ENCODE measurements at regions not wholly inside any gene's neighbourhood (a gene's known extent, or its start where the extent isn't known, plus 50 kb on each side); places are given as distances from the start of the nearest gene placed in this dataset.

GRCh38 chr3:18049096-18049495, 306.7 kb upstream of the TBC1D5 start:
- no peak for DNase-seq
- H3K4me3 Mint-ChIP-seq = no peak overlapping the region
- no peaks in the 10 kb centered on the region for H3K36me3 Mint-ChIP-seq
- peaks cover 0 to 13% (median 11%) of the 10 kb centered on the region in 3 donors for H3K4me1 Mint-ChIP-seq
- no peak overlapping the region for H3K27ac Mint-ChIP-seq
- H3K27me3 Mint-ChIP-seq = no peaks in the 10 kb centered on the region
- ATAC-seq (ENCODE audit: low read depth in 2 of 2) = no peak
- peaks cover 0 to 2% (median 2%) of the 10 kb centered on the region in 7 donors for H3K9me3 Mint-ChIP-seq

- H3K4me3 Mint-ChIP-seq = peak overlapping the region in 1 of 8 donors; percentile 18
- no peaks in the 10 kb centered on the region for H3K27me3 Mint-ChIP-seq
- DNase-seq (no peak), ATAC-seq (ENCODE audit: low read depth in 2 of 2) (no peak)
- peak overlapping the region in 1 of 6 donors; percentile 84 for H3K27ac Mint-ChIP-seq
- H3K4me1 Mint-ChIP-seq = peaks cover 0 to 13% (median 11%) of the 10 kb centered on the region in 3 donors
- H3K36me3 Mint-ChIP-seq = no peaks in the 10 kb centered on the region
- H3K9me3 Mint-ChIP-seq = no peaks in the 10 kb centered on the region
Observed at GRCh38 chr3:18047052-18047451, 304.6 kb upstream of the TBC1D5 start.

- Mint-ChIP-seq H3K27ac (peak overlapping the region in 2 of 6 donors; percentile 34 to 84), H3K9me3 (no peaks in the 10 kb centered on the region), H3K36me3 (no peaks in the 10 kb centered on the region), H3K4me3 (no peak overlapping the region), H3K4me1 (peaks cover 0 to 13% (median 11%) of the 10 kb centered on the region in 3 donors), H3K27me3 (no peaks in the 10 kb centered on the region)
- no peak for ATAC-seq (ENCODE audit: low read depth in 2 of 2)
- no peak for DNase-seq
Observed at GRCh38 chr3:18046131-18046915, 303.9 kb upstream of the TBC1D5 start.

GRCh38 chr3:18044971-18045880, 302.8 kb upstream of the TBC1D5 start:
- no peak overlapping the region for H3K27ac Mint-ChIP-seq

GRCh38 chr3:18044191-18044590, 301.8 kb upstream of the TBC1D5 start:
- Mint-ChIP-seq H3K9me3 (peaks cover 0 to 4% (median 0%) of the 10 kb centered on the region in 7 donors), H3K27me3 (no peaks in the 10 kb centered on the region), H3K36me3 (peaks cover 0 to 7% of the 10 kb centered on the region in 2 donors), H3K4me1 (peaks cover 0 to 13% (median 11%) of the 10 kb centered on the region in 3 donors), H3K27ac (no peak overlapping the region), H3K4me3 (no peak overlapping the region)
- ATAC-seq (ENCODE audit: low read depth in 2 of 2) = no peak
- DNase-seq = no peak

More at GRCh38 chr3:18044971-18045880, 302.8 kb upstream of the TBC1D5 start:
- Mint-ChIP-seq H3K4me3 (no peak overlapping the region), H3K4me1 (peaks cover 0 to 13% (median 11%) of the 10 kb centered on the region in 3 donors), H3K36me3 (peaks cover 0 to 7% of the 10 kb centered on the region in 2 donors), H3K27me3 (no peaks in the 10 kb centered on the region), H3K9me3 (peaks cover 0 to 4% (median 0%) of the 10 kb centered on the region in 7 donors)
- no peak for ATAC-seq (ENCODE audit: low read depth in 2 of 2)
- no peak for DNase-seq

GRCh38 chr3:18036450-18036815, 294.0 kb upstream of the TBC1D5 start:
- H3K27me3 Mint-ChIP-seq = no peaks in the 10 kb centered on the region
- H3K36me3 Mint-ChIP-seq = peaks cover 0 to 7% of the 10 kb centered on the region in 2 donors
- ATAC-seq (ENCODE audit: low read depth in 2 of 2) = no peak
- H3K27ac Mint-ChIP-seq = no peak overlapping the region
- H3K9me3 Mint-ChIP-seq = peaks cover 0 to 4% (median 0%) of the 10 kb centered on the region in 7 donors
- no peak for DNase-seq
- no peak overlapping the region for H3K4me3 Mint-ChIP-seq
- peaks cover 0 to 12% (median 11%) of the 10 kb centered on the region in 3 donors for H3K4me1 Mint-ChIP-seq

- ATAC-seq (ENCODE audit: low read depth in 2 of 2) = no peak
Observed at GRCh38 chr3:18035641-18036449, 293.4 kb upstream of the TBC1D5 start.

GRCh38 chr3:18033581-18034108, 291.2 kb upstream of the TBC1D5 start:
- no peak for ATAC-seq (ENCODE audit: low read depth in 2 of 2)
- H3K36me3 Mint-ChIP-seq = no peaks in the 10 kb centered on the region
- DNase-seq = no peak
- H3K4me1 Mint-ChIP-seq = peaks cover 18 to 30% (median 22%) of the 10 kb centered on the region in 3 donors
- no peaks in the 10 kb centered on the region for H3K9me3 Mint-ChIP-seq
- H3K4me3 Mint-ChIP-seq = no peak overlapping the region
- no peaks in the 10 kb centered on the region for H3K27me3 Mint-ChIP-seq
- no peak overlapping the region for H3K27ac Mint-ChIP-seq

More at GRCh38 chr3:18035641-18036449, 293.4 kb upstream of the TBC1D5 start:
- Mint-ChIP-seq H3K9me3 (peaks cover 0 to 2% (median 0%) of the 10 kb centered on the region in 7 donors), H3K36me3 (peaks cover 0 to 3% of the 10 kb centered on the region in 2 donors), H3K4me1 (peaks cover 4 to 12% (median 11%) of the 10 kb centered on the region in 3 donors), H3K27ac (no peak overlapping the region), H3K27me3 (no peaks in the 10 kb centered on the region), H3K4me3 (no peak overlapping the region)
- DNase-seq = no peak

- no peaks in the 10 kb centered on the region for H3K27me3 Mint-ChIP-seq
- no peaks in the 10 kb centered on the region for H3K9me3 Mint-ChIP-seq
- peak overlapping the region in 1 of 6 donors; percentile 7 for H3K27ac Mint-ChIP-seq
- no peaks in the 10 kb centered on the region for H3K36me3 Mint-ChIP-seq
- no peak for ATAC-seq (ENCODE audit: low read depth in 2 of 2)
- H3K4me3 Mint-ChIP-seq = no peak overlapping the region
- peaks cover 41 to 51% (median 49%) of the 10 kb centered on the region in 3 donors for H3K4me1 Mint-ChIP-seq
- DNase-seq = no peak
Observed at GRCh38 chr3:18030371-18030870, 288.0 kb upstream of the TBC1D5 start.

GRCh38 chr3:18027161-18027939, 284.9 kb upstream of the TBC1D5 start:
- H3K27me3 Mint-ChIP-seq = no peaks in the 10 kb centered on the region
- H3K36me3 Mint-ChIP-seq = no peaks in the 10 kb centered on the region
- no peak for ATAC-seq (ENCODE audit: low read depth in 2 of 2)
- H3K9me3 Mint-ChIP-seq = no peaks in the 10 kb centered on the region
- H3K27ac Mint-ChIP-seq = peak overlapping the region; percentile 19 to 81 (median 68)
- DNase-seq = no peak
- H3K4me1 Mint-ChIP-seq = peaks cover 35 to 61% (median 50%) of the 10 kb centered on the region in 3 donors
- H3K4me3 Mint-ChIP-seq = peak overlapping the region in 7 of 8 donors; percentile 19 to 85 (median 57)

- Mint-ChIP-seq H3K4me1 (peaks cover 34 to 53% (median 42%) of the 10 kb centered on the region in 3 donors), H3K36me3 (no peaks in the 10 kb centered on the region), H3K27ac (no peak overlapping the region), H3K4me3 (no peak overlapping the region), H3K27me3 (no peaks in the 10 kb centered on the region), H3K9me3 (no peaks in the 10 kb centered on the region)
- no peak for DNase-seq
- no peak for ATAC-seq (ENCODE audit: low read depth in 2 of 2)
Observed at GRCh38 chr3:18024715-18025114, 282.3 kb upstream of the TBC1D5 start.

GRCh38 chr3:18019161-18019495, 276.7 kb upstream of the TBC1D5 start:
- DNase-seq (no peak), ATAC-seq (ENCODE audit: low read depth in 2 of 2) (no peak)
- Mint-ChIP-seq H3K27me3 (peaks cover 9 to 16% (median 14%) of the 10 kb centered on the region in 3 donors), H3K4me1 (peaks cover 0 to 1% (median 0%) of the 10 kb centered on the region in 3 donors), H3K27ac (no peak overlapping the region), H3K36me3 (no peaks in the 10 kb centered on the region), H3K4me3 (no peak overlapping the region), H3K9me3 (peaks cover 0 to 6% (median 0%) of the 10 kb centered on the region in 7 donors)

Measured in naive B cell (primary cell).